ENCODE measurements at regions not wholly inside any gene's neighbourhood (a gene's known extent, or its start where the extent isn't known, plus 50 kb on each side); places are given as distances from the start of the nearest gene placed in this dataset.

- TF ChIP-seq CTCF (IDR thresholded peaks at IDR 0.05): no peak
- DNase-seq (ENCODE audit: low spot score): no peak
- ATAC-seq (ENCODE audit: low FRiP score): no peak
These were observed 377.7 kb upstream of the AGTR1 start for GRCh38 chr3:148319960-148320359.

GRCh38 chr3:148329481-148330235 lies 368.0 kb upstream of the AGTR1 start:
- no peak for TF ChIP-seq CTCF (IDR thresholded peaks at IDR 0.05)
- DNase-seq (ENCODE audit: low spot score) (no peak), ATAC-seq (ENCODE audit: low FRiP score) (no peak)

GRCh38 chr3:148330542-148330941 lies 367.2 kb upstream of the AGTR1 start:
- DNase-seq (ENCODE audit: low spot score) (no peak), ATAC-seq (ENCODE audit: low FRiP score) (no peak)
- TF ChIP-seq CTCF (IDR thresholded peaks at IDR 0.05): no peak

GRCh38 chr3:148331081-148331846 lies 366.4 kb upstream of the AGTR1 start:
- DNase-seq (ENCODE audit: low spot score): no peak
- TF ChIP-seq CTCF (IDR thresholded peaks at IDR 0.05): no peak
- ATAC-seq (ENCODE audit: low FRiP score): no peak

GRCh38 chr3:148332509-148332908 lies 365.2 kb upstream of the AGTR1 start:
- DNase-seq (ENCODE audit: low spot score) (no peak), ATAC-seq (ENCODE audit: low FRiP score) (no peak)
- TF ChIP-seq CTCF (IDR thresholded peaks at IDR 0.05): no peak

- TF ChIP-seq CTCF (IDR thresholded peaks at IDR 0.05): no peak
- ATAC-seq (ENCODE audit: low FRiP score) (no peak), DNase-seq (ENCODE audit: low spot score) (no peak)
These were observed 364.6 kb upstream of the AGTR1 start for GRCh38 chr3:148333091-148333490.

GRCh38 chr3:148335612-148336011 lies 362.1 kb upstream of the AGTR1 start:
- no peak for TF ChIP-seq CTCF (IDR thresholded peaks at IDR 0.05)
- no peak for ATAC-seq (ENCODE audit: low FRiP score)
- no peak for DNase-seq (ENCODE audit: low spot score)
